Stomach (tissue), 4 donors: ENCODE measurements at regions not wholly inside any gene's neighbourhood (a gene's known extent, or its start where the extent isn't known, plus 50 kb on each side); places are given as distances from the start of the nearest gene placed in this dataset.

ENCODE experiments used
- POLR2A ChIP-seq, 4 donors: fragments of 450-650 bp; IDR thresholded peaks; one replicate each; pipeline ENCODE4 v1.6.1; 2016; ENCODE audit warnings: antibody characterized with exemption in 4 of 4, control low read depth in 2 of 4, mild to moderate bottlenecking in 1 of 4, moderate library complexity in 1 of 4
- TF ChIP-seq, protein P1 (sequence below), 7 experiments: fragments of 450-650 bp in 4 of 7; fragments of 200-600 bp in 3 of 7; sonication (generic) in 3 of 7; IDR thresholded peaks; one replicate each; pipeline ENCODE4 v1.5.1; 2016 to 2019; ENCODE audit warnings: antibody characterized with exemption in 7 of 7, control low read depth in 2 of 7, mild to moderate bottlenecking in 1 of 7

DNA sequence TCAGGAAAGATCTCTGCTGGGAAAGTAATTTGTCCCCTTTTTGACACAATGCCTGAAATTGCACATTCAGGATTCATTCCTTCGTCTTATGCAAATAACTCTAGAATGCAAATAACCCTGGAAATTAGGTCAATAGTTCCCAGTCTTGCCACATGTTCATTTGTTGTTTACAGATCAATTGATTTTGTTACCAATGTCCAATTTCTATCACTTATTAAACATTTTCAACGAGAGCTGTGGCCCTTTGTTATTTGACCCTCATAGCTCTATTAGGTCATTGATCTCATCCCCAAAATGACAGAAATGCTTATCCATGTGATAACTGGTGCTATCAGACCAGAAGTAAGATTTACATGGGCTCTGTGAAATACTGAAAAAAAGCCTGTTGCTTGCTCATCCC lies 275.3 kb upstream of the REG3G start:
- TF ChIP-seq, protein P1, sequence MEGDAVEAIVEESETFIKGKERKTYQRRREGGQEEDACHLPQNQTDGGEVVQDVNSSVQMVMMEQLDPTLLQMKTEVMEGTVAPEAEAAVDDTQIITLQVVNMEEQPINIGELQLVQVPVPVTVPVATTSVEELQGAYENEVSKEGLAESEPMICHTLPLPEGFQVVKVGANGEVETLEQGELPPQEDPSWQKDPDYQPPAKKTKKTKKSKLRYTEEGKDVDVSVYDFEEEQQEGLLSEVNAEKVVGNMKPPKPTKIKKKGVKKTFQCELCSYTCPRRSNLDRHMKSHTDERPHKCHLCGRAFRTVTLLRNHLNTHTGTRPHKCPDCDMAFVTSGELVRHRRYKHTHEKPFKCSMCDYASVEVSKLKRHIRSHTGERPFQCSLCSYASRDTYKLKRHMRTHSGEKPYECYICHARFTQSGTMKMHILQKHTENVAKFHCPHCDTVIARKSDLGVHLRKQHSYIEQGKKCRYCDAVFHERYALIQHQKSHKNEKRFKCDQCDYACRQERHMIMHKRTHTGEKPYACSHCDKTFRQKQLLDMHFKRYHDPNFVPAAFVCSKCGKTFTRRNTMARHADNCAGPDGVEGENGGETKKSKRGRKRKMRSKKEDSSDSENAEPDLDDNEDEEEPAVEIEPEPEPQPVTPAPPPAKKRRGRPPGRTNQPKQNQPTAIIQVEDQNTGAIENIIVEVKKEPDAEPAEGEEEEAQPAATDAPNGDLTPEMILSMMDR (IDR thresholded peaks at IDR 0.05), result no peak
- TF ChIP-seq POLR2A (IDR thresholded peaks at IDR 0.05), result no peak
